Epithelial cell of esophagus (primary cell): ENCODE measurements at regions not wholly inside any gene's neighbourhood (a gene's known extent, or its start where the extent isn't known, plus 50 kb on each side); places are given as distances from the start of the nearest gene placed in this dataset.
"Not testable (repeated sequence)": the region's sequence is repeated elsewhere in the genome, so short reads cannot be mapped to it uniquely, and the experiment has no call there.

ENCODE experiments used
- DNase-seq: peaks from one replicate; pipeline ENCODE4 v3.0.0; 2010; ENCODE audit warnings: low read depth
- H3K4me3 ChIP-seq: 2 replicates; pipeline ENCODE4 v1.5.1; 2011; ENCODE audit warnings: mild to moderate bottlenecking, low read length, control low read depth
- CTCF ChIP-seq: IDR thresholded peaks from 2 replicates; pipeline ENCODE4 v1.5.1; 2011; ENCODE audit warnings: low read depth, mild to moderate bottlenecking, low read length, control low read depth, inconsistent platforms; ENCODE audit not compliant: insufficient read depth; ENCODE audit errors: missing control alignments

GRCh38 chr13:42381165-42381425 lies 109.1 kb downstream of the AKAP11 start:
- no peak for DNase-seq
- TF ChIP-seq CTCF = no peak
- no peak overlapping the region for H3K4me3 ChIP-seq

GRCh38 chr13:42381426-42381825 lies 109.5 kb downstream of the AKAP11 start:
- DNase-seq = not testable (repeated sequence)

GRCh38 chr13:42383025-42383424 lies 111.1 kb downstream of the AKAP11 start:
- no peak for TF ChIP-seq CTCF

More at GRCh38 chr13:42381426-42381825, 109.5 kb downstream of the AKAP11 start:
- H3K4me3 ChIP-seq = not testable (repeated sequence)

GRCh38 chr13:42384265-42384664 lies 112.3 kb downstream of the AKAP11 start:
- TF ChIP-seq CTCF = no peak
- H3K4me3 ChIP-seq = no peak overlapping the region
- peak; percentile 62 for DNase-seq

More at GRCh38 chr13:42383025-42383424, 111.1 kb downstream of the AKAP11 start:
- H3K4me3 ChIP-seq = no peak overlapping the region
- DNase-seq = no peak

- no peak for TF ChIP-seq CTCF
Measured at GRCh38 chr13:42388326-42388725, 116.4 kb downstream of the AKAP11 start.

GRCh38 chr13:42389041-42389440 lies 117.1 kb downstream of the AKAP11 start:
- H3K4me3 ChIP-seq = no peak overlapping the region
- DNase-seq = no peak
- TF ChIP-seq CTCF = no peak

More at GRCh38 chr13:42388326-42388725, 116.4 kb downstream of the AKAP11 start:
- no peak overlapping the region for H3K4me3 ChIP-seq
- DNase-seq = no peak

GRCh38 chr13:42392180-42392579 lies 120.2 kb downstream of the AKAP11 start:
- H3K4me3 ChIP-seq = no peak overlapping the region
- no peak for DNase-seq
- TF ChIP-seq CTCF = no peak

- no peak overlapping the region for H3K4me3 ChIP-seq
- no peak for TF ChIP-seq CTCF
- peak; percentile 7 for DNase-seq
Measured at GRCh38 chr13:42392716-42393572, 121.0 kb downstream of the AKAP11 start.
